GM19463 (cell line): ENCODE measurements at regions not wholly inside any gene's neighbourhood (a gene's known extent, or its start where the extent isn't known, plus 50 kb on each side); places are given as distances from the start of the nearest gene placed in this dataset.
A peak's percentile ranks its signal among the peaks of the same experiment; 100 is the strongest.

Source experiments
- ATAC-seq: cut with Tn5 transposase; IDR thresholded peaks from one replicate; pipeline ENCODE4 v1.9.1; 2021; ENCODE audit warnings: mild to moderate bottlenecking, moderate library complexity; ENCODE audit not compliant: unreplicated experiment

DNA sequence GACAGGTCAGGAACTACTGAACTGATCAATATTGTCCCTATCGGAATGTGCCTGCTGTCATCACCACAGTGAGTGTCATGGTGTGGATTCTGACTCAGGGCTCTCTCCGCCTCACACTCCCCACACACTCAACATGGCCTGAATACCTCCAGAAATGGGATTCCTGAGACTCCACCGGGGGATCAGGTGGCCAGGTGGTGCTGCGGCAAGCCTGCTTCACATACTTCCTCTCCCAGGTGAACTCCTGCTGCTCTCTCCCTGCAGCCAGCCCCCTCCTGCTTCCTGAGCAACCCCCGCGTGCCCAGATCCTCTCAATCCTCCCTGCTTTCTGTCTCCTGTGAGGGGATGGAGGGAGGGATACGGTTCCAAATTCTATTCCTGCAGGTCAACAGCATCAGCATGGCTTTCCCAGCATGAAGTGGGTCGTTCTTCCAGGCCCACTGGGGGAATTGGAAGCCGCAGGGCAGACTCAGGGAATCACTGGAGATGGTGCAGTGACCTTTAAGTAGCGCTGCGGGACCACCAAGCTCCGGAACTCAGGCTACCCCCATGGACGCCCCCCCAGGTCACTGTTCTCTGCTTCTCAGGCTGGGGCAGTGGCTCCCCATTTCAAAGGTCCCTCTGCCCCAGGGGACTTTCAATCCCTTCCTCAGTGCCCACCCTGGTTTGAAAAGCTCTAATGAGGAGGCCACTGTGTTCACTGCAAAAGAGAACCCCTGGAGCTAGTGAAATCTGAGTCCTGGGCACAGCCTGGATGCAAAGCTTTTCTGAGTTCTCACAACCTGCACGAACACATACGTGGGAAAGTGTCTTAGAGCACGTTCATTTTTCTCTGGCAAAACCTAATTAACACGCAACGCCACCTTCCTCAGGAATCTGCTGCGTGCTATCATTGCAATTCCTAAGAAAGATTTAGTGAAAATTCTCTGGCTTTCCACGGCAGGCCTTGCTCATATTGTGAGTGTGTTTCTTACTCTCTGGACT, 168.4 kb downstream of the ZFP36L2 start:
- no peak for ATAC-seq

DNA sequence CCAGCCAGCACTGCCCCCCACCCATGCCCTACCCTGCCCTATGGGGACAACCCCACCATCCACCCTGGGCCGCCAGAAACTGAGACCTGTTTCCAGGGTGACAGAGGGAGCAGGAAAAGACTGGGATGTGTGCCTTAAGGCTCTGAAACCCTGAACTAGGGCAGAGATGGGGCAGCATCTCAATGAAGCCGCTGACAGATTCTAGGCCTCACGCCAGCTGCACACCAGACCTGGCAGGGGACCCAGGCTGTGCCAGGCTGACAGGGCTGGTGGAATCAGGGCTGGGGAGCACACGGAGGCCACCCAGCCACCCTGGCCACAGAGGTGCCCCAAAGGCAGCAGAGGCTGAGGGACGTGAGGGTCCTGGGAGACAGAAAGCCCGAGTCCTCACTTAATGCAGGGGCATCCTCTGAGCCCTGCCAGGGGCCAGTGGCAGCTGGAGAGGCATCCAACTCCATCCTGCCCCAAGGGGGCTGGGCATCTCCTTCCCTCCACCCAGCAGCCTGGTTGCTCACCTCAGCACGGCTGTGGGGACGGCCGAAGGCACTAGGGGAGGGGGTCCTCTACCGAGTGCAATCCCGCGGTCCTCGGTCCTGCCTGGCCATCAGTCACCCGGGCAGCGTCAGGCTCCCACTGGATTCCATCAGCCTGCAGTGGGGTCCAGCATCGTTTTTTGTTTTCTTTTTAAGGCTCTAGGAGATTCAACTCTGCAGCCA, 169.2 kb downstream of the ZFP36L2 start:
- ATAC-seq: no peak

GRCh38 chr2:43055985-43056384, 170.4 kb downstream of the ZFP36L2 start:
- ATAC-seq: no peak

DNA sequence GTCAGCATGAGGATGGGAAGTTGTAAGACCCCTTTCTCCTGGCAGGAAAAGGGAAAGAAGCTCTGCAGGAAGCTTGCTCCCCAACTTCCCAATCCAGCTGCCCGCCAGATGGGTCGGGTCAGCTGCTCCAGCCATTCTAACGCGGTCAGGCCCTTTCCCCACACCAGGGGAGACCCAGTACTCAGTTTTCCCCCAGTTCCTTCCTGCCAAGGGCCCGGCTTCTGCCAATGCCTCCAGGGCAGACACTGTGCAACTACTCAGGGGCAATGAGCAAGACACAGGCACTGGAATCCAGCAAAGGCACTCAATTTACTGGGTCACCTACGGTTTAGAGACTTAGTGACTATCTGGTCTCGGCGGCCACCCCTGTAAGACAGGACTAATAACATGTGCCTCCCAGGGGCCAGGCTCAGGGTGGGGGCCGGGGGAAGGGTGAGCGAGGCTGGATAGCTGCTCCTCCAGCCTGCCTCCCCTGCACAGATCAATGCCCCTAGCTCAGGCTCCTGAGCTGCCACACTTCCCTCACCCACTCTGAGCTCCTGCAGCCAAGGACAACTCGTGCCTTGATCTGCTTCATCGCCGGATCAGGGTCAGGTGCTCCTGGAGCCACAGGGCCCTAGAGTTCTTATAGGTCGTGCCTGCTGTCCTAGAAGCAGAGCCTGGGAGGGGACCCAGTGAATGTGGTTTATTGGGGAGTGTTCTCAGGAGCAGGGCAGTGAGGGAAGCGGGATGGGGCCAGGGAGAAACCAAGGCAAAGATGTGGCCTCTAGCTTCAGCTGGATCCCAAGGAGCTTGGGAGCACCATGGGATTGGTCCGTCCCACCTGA, 171.1 kb downstream of the ZFP36L2 start:
- no peak for ATAC-seq

DNA sequence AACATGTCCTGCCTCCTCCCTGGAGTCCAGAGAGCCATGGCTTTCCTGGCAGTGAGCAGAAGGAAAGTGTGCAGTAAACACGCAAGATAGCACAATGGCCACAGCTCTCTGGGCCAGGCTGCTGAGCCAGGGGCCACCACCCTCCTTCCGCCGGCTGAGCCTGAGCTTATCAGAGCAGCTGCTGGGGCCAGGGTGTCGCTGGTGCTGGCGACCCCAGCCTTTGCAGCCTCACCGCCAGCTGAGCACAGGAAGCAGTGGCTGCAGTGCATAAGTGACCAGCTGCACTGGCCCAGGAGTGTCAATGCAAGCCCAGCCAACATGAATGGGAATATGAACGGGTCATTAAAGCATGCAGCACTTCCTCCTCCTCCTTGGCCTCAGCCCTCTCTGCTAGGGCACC, 172.0 kb downstream of the ZFP36L2 start:
- ATAC-seq: no peak

DNA sequence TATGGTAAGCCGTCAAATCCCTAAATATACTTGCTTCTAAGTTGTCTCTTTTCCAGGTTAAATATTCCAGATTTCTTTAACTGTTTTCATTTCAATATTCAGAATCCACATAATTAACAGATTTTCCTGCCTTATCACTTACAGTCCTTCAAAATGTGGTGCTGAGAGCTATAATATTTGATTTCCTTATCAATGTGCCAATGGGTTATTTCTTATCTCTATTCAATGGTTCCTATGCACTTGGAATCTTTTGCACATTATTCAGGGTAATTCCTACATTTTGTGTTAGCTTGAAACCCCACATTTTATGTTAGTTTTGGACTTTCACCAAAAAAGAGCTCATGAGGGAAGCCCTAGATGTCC, 173.5 kb downstream of the ZFP36L2 start:
- no peak for ATAC-seq

GRCh38 chr2:43052204-43052943, 174.0 kb downstream of the ZFP36L2 start:
- no peak for ATAC-seq

- no peak for ATAC-seq
Measured at GRCh38 chr2:43051338-43051737, 175.1 kb downstream of the ZFP36L2 start.

DNA sequence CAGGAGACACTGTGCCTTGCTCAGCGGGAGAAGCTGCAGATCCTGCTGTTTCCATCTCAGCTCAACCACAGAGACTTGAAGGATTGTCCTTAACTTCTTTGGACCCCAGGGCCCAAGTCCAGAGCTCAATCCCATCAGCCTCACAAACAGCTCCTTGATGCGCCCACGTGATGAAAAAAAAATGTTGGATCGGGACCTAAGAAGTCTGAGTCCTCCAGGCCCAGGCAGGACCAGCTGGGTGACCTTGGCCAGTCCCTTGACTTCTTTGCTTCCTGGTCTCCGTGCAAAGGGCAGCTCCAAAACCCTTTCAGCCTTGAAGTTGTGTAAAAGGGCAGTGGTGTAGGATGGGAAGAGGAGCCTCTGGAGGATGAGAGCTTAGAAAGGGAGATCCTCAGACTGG, 175.5 kb downstream of the ZFP36L2 start:
- ATAC-seq: no peak

DNA sequence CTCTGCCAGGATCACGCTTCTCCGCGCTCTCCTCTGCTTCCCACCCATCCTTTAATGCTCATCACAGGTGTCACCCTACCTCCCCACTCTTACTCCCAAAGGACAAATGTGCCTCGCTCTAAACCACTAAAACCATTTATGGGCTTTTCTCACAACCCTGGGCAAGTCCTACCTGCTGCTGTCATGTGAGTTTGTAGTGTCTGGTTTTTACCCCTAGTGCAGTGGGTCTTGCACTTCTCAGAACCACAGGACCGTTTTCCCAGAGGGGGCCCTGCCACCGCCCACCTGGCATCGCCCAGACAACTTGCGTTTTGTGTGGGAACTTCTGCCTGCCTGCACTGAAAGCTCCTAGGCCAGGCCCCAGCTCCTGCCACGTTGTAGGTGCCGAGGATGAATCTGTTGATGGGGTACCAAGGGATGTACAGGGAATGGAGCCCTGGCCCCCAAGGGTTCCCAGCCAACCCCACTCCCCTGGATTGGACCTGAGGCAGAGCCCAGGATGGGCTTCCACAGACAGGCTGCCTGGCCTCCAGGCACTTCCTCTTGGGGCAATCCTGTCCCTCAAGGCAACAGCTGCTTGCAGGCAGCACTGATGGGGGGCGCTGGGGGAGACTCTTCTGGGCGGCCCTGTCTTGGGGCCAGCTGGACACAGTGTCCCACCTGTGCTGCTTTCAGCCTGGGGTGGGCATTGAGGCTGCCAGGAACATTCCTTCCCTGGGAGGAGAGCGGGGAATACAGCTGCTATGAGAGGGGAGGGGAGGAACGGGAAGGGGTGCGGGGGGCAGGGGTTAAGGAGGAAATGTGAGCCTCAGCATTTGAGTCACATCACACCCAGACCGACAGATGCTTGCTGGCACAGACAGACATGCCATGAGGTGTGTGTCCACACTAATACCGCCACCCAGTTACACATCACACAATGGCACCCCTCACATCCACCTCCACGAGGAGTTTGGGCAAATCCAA, 176.3 kb downstream of the ZFP36L2 start:
- no peak for ATAC-seq

GRCh38 chr2:43047187-43047780, 179.1 kb downstream of the ZFP36L2 start:
- no peak for ATAC-seq

DNA sequence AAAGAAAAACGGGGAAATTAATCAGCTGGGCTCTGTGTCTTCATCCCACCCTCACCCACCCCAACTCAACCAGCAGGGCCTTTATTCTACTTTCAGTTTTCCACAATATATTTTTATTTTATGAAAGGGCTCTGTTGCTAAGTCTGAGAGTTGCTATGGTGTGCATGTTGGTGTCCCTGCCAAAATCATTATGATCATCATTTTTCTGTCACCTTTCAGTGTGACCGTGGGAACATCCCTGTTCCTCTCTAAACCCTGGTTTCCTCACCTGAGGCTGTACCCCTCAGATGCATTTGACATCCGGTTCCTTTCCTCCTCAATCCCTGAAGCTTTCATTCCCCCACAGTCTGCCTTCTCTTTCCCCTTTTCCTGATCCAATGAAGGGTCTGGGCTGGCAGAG, 180.5 kb downstream of the ZFP36L2 start:
- no peak for ATAC-seq

- no peak for ATAC-seq
Measured at GRCh38 chr2:43044093-43044681, 182.2 kb downstream of the ZFP36L2 start.

- no peak for ATAC-seq
Measured at GRCh38 chr2:43043553-43043870, 182.9 kb downstream of the ZFP36L2 start.

- no peak for ATAC-seq
Measured at GRCh38 chr2:43041661-43042360, 184.6 kb downstream of the ZFP36L2 start.

GRCh38 chr2:43041173-43041591, 185.2 kb downstream of the ZFP36L2 start:
- no peak for ATAC-seq

DNA sequence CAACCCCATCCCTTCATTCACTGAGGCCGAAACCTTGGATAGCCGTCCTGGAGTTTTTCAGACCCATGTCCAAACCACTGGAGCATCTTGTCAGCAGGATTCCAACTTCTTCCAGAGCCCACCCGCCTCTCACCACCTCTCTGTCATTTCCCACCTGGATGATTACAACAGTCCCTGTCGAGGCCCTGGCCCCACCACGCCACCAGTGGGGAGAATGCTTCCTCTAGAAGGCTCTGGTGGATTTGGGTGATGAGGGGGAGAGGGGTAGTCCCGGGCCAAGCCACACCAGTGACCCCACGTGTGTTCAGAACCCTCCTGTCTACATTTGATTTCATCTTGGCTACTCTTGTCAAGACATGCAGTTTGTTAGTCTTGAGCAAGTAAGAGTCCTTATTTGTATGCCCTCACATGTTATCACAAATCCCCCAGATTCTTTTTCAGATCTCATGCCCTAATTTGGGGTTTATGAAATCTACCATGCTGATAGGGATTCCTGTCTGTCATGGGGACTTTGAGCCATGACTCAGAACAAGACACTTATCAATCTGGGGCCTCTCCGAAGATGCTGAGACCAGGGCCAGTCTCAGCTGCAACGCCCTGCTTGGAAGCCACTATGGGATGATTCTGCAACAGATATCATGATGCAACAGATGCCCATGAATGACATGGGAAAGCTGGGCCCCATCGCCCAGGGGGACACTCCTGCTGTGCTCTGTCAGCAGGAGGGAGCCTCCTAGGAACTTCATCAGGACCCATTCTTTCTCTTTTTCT, 186.1 kb downstream of the ZFP36L2 start:
- peak; percentile 76 for ATAC-seq
